ENCODE measurements at regions not wholly inside any gene's neighbourhood (a gene's known extent, or its start where the extent isn't known, plus 50 kb on each side); places are given as distances from the start of the nearest gene placed in this dataset.
"Not testable (repeated sequence)": the region's sequence is repeated elsewhere in the genome, so short reads cannot be mapped to it uniquely, and the experiment has no call there.

DNA sequence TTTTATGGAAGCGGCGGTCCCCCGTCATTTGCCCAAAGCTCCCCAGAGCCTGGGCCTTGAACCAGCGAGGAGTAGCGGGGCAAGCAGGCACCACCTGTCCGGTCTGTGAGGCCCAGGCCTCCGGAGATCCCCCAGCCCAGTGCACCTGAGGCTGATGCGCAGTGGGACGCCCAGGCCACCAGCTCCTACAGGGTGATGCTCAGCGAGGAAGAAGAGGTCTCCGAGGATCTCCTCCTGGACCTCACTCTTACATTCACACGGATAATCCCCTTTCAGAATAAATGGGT lies 220.2 kb downstream of the NDUFA10 start:
- H3K4me1 ChIP-seq (ENCODE audit: insufficient read depth, low read length) = no peaks in the 10 kb centered on the region
- no peaks in the 10 kb centered on the region for H3K9me3 ChIP-seq (ENCODE audit: insufficient read depth, low read depth, low read length)
- no peak overlapping the region for H3K27ac ChIP-seq (ENCODE audit: low read length)
- H3K36me3 ChIP-seq (ENCODE audit: insufficient read depth, low read depth, low read length) = no peaks in the 10 kb centered on the region
- no peak overlapping the region for H3K4me3 ChIP-seq (ENCODE audit: low read length)
- H3K27me3 ChIP-seq (ENCODE audit: insufficient read depth, low read length) = no peaks in the 10 kb centered on the region
- H3K9ac ChIP-seq (ENCODE audit: low read depth, low read length) = no peak overlapping the region

DNA sequence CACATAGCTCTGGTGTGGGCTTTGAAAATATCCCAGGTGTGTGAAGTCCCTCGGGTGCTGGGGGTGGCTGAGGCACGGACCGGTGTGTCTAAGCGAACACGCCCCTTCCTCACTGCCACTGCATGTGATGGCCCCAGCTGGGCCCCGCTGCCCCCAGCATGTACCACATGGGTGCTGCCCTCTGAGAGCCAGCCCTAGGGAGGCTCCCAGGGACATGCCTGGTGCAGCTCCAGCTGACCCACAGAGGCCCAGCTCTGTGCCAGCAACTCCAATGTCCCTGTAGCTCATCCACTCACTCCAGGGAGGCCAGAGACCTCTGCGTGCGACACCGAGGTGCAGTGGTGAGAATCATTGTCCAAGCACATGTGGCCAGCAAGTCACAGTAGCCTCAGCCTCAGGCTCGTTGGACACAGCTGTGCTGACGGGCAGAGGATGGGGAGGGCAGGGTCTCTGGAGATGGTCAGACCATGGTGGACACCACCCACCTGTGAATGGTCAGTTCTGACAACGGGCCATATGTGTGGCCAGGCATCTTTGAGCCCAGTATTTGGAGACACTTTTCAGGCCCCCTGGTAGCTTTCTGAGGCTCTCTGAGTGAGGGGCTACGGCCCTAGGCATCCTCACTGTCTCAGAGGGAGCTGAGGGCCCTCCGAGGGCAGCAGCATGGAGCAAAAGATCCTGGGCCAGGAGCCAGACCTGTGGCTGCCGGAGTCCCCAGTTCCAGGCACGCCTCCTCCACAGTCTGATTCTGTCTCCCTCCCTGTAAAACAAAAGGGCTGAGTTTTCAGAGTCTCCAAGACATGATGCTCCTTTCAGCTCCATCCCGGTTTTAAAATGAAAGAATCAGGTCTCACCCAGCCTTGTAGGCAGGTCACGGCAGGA lies 220.7 kb downstream of the NDUFA10 start:
- Histone ChIP-seq H3K36me3 (ENCODE audit: insufficient read depth, low read depth, low read length) (no peaks in the 10 kb centered on the region), H3K4me1 (ENCODE audit: insufficient read depth, low read length) (no peaks in the 10 kb centered on the region), H3K27me3 (ENCODE audit: insufficient read depth, low read length) (no peaks in the 10 kb centered on the region), H3K9me3 (ENCODE audit: insufficient read depth, low read depth, low read length) (no peaks in the 10 kb centered on the region), H3K4me3 (ENCODE audit: low read length) (no peak overlapping the region), H3K27ac (ENCODE audit: low read length) (no peak overlapping the region), H3K9ac (ENCODE audit: low read depth, low read length) (no peak overlapping the region)

DNA sequence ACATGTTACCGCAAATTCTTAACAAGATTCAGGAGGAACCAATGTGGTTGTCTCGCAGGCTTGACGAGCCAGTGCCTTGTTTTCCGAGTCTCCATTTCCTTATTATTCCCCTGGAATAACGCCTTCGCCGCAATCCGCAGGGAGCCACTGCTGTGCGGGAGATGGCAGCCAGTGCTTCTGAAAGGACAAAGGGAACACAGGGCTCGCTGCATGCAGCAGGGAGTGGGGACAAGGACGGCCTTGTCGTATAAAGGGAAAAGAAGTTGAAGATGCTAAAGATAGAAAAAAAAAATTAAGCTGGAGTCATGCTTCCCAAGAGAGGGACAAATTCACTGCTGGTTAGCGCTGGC lies 221.4 kb downstream of the NDUFA10 start:
- Histone ChIP-seq H3K27me3 (ENCODE audit: insufficient read depth, low read length) (no peaks in the 10 kb centered on the region), H3K4me1 (ENCODE audit: insufficient read depth, low read length) (no peaks in the 10 kb centered on the region), H3K36me3 (ENCODE audit: insufficient read depth, low read depth, low read length) (no peaks in the 10 kb centered on the region), H3K9me3 (ENCODE audit: insufficient read depth, low read depth, low read length) (no peaks in the 10 kb centered on the region), H3K9ac (ENCODE audit: low read depth, low read length) (no peak overlapping the region), H3K4me3 (ENCODE audit: low read length) (no peak overlapping the region), H3K27ac (ENCODE audit: low read length) (no peak overlapping the region)

DNA sequence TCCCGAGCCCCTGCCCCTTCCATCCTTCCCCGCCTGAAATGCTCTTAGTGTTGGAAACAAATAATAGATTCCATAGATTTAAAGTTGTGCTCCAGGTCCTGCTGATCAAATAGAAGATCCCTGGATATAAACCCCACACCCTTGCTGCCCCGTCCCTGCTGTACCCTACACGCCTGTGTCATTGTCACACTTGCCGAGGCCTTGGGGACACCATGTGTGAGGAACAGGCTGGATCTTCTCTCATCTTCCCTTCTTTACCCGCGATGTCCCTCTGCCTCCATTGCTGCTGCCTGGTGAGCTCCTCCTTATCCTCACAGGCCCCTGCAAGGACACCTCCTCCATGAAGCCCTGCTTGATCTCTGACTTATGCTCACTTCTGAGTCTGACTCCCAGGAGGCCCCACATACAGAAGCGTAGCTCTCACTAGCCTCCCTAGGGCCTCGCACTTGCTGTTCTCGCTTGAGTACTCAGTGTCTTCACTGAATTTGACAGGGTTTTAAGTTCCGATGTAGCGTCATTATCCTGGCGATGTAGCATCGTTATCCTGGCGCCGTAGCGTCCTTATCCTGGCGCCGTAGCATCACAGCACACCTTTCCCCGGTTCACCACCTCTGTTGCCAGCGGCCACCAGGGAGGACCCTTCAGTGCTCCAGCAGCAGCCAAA lies 221.9 kb downstream of the NDUFA10 start:
- H3K9me3 ChIP-seq (ENCODE audit: insufficient read depth, low read depth, low read length) = no peaks in the 10 kb centered on the region
- H3K4me1 ChIP-seq (ENCODE audit: insufficient read depth, low read length) = no peaks in the 10 kb centered on the region
- H3K36me3 ChIP-seq (ENCODE audit: insufficient read depth, low read depth, low read length) = no peaks in the 10 kb centered on the region
- no peak overlapping the region for H3K9ac ChIP-seq (ENCODE audit: low read depth, low read length)
- H3K27me3 ChIP-seq (ENCODE audit: insufficient read depth, low read length) = no peaks in the 10 kb centered on the region
- H3K27ac ChIP-seq (ENCODE audit: low read length) = no peak overlapping the region
- H3K4me3 ChIP-seq (ENCODE audit: low read length) = no peak overlapping the region

DNA sequence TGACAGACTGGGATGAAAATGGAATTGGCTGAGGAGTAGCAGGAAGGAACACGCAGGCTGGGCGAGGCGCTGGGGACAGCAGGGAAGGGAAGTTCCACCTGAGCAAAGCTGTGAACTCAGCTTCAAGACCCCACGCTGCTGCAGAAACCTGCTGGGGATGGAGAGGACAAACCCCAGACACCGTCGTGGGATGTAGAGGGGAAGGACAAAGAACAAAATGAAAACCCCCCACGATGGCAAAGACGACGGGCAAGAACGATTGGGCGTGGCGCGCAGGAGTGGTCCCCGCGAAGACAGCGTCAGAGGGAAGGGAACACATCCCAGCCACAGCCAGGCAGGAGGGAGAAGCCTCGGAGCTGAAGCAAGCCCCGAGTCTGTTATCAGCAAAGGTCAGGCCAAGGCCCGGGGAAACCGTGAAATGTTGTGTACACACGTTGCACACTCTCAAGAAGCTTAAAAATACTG lies 222.9 kb downstream of the NDUFA10 start:
- H3K9me3 ChIP-seq (ENCODE audit: insufficient read depth, low read depth, low read length) = no peaks in the 10 kb centered on the region
- H3K27me3 ChIP-seq (ENCODE audit: insufficient read depth, low read length) = no peaks in the 10 kb centered on the region
- H3K27ac ChIP-seq (ENCODE audit: low read length) = no peak overlapping the region
- H3K4me3 ChIP-seq (ENCODE audit: low read length) = no peak overlapping the region
- H3K4me1 ChIP-seq (ENCODE audit: insufficient read depth, low read length) = no peaks in the 10 kb centered on the region
- no peaks in the 10 kb centered on the region for H3K36me3 ChIP-seq (ENCODE audit: insufficient read depth, low read depth, low read length)
- H3K9ac ChIP-seq (ENCODE audit: low read depth, low read length) = no peak overlapping the region

DNA sequence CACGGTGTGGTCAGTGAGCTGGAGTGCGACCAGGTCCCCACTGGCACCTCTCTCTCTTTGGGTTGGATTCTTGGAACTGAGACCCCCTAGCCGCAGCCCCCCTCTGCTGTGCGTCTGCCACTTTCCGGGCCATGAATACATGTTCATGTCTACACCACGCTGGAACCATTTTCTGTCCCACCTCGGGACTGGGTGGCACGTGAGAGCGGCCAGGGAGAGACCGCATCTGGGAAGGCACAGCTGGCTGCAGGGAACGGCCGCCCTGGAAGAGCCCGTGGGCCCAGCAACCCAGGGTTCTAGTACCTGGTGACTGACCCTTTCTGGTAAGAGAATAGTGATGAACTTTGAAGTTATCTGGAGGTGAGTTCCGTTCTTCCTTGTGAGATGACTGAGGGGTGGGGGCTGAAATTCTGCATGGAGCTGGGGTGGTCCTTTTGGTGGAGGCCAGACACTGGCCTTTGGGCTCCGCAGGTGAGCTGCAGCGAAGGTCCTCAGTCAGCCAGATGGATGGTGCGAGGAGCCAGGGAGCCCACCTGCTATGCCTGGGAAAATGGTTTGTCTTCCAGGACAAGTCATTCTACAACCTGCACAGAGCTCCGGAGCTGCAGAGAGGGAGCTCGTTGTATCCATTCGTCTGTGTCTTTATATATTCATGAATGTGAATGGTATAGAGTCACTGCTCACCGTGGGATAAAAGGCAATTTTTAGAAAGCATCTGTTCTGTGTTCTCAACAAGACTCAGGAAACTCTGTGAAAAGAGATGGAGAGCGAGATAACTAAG lies 223.5 kb downstream of the NDUFA10 start:
- no peaks in the 10 kb centered on the region for H3K4me1 ChIP-seq (ENCODE audit: insufficient read depth, low read length)
- no peaks in the 10 kb centered on the region for H3K9me3 ChIP-seq (ENCODE audit: insufficient read depth, low read depth, low read length)
- H3K36me3 ChIP-seq (ENCODE audit: insufficient read depth, low read depth, low read length) = no peaks in the 10 kb centered on the region
- H3K27ac ChIP-seq (ENCODE audit: low read length) = no peak overlapping the region
- H3K9ac ChIP-seq (ENCODE audit: low read depth, low read length) = no peak overlapping the region
- H3K4me3 ChIP-seq (ENCODE audit: low read length) = no peak overlapping the region
- no peaks in the 10 kb centered on the region for H3K27me3 ChIP-seq (ENCODE audit: insufficient read depth, low read length)

DNA sequence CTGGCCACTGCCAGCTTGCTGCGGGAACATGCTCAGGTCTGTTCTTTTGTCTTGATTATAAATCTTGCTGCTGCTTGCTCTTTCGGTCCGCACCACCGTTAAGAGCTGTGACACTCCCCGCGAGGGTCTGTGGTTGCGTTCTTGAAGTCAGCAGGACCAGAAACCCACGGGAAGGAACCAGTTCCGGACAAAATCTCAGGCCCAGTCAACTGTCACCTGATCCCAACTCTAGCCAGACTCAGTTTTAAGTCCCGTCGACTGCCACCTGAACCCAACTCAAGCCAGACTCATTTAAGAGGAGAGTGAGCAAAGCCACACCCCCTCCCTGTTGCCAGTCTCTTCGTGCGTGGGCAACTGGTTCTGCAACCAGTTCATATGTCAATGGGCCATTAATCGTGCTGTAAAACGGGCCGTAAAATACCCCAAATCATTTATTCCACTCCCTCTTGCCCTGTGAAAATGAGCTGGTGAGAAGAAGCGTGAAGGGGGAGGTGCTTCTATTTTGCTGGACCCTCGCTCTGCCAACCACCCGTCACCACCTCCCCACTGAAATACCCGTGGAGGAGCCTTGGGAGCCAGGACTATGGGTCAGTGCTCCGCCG lies 224.3 kb downstream of the NDUFA10 start:
- H3K27ac ChIP-seq (ENCODE audit: low read length) = no peak overlapping the region
- no peak overlapping the region for H3K4me3 ChIP-seq (ENCODE audit: low read length)
- no peaks in the 10 kb centered on the region for H3K4me1 ChIP-seq (ENCODE audit: insufficient read depth, low read length)
- H3K27me3 ChIP-seq (ENCODE audit: insufficient read depth, low read length) = no peaks in the 10 kb centered on the region
- H3K9me3 ChIP-seq (ENCODE audit: insufficient read depth, low read depth, low read length) = no peaks in the 10 kb centered on the region
- no peaks in the 10 kb centered on the region for H3K36me3 ChIP-seq (ENCODE audit: insufficient read depth, low read depth, low read length)
- H3K9ac ChIP-seq (ENCODE audit: low read depth, low read length) = no peak overlapping the region

DNA sequence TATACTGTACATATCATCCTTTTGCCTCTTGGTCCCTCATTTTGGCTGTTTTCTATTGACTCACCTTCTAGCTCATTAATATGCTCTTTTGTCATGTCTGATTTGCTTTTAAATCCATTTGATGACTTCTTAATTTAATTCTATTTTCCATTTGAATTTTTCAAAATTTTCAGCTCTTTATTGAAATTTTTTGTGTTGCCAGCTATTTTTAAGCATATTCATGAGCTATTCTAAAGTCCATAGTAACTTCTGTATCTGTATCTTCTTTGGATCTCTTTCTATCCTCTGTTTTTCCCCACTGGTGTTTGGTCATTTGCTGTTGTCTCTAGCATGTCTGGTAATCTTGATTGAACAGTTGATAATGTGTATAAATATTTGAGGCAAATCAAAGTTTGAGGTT lies 227.8 kb downstream of the NDUFA10 start:
- Histone ChIP-seq H3K36me3 (ENCODE audit: insufficient read depth, low read depth, low read length) (no peaks in the 10 kb centered on the region), H3K4me1 (ENCODE audit: insufficient read depth, low read length) (no peaks in the 10 kb centered on the region), H3K4me3 (ENCODE audit: low read length) (no peak overlapping the region), H3K9ac (ENCODE audit: low read depth, low read length) (no peak overlapping the region), H3K27me3 (ENCODE audit: insufficient read depth, low read length) (no peaks in the 10 kb centered on the region), H3K27ac (ENCODE audit: low read length) (no peak overlapping the region), H3K9me3 (ENCODE audit: insufficient read depth, low read depth, low read length) (no peaks in the 10 kb centered on the region)

DNA sequence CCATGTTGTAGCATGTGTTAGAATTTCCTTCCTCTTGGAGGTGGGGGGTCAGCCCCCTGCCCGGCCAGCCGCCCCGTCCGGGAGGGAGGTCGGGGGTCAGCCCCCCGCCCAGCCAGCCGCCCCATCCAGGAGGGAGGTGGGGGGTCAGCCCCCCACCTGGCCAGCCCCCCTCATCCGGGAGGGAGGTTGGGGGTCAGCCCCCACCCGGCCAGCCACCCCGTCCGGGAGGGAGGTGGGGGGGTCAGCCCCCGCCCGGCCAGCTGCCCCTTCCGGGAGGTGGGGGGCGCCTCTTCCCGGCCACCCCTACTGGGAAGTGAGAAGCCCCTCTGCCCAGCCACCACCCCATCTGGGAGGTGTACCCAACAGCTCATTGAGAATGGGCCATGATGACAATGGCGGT lies 229.4 kb downstream of the NDUFA10 start:
- H3K4me3 ChIP-seq (ENCODE audit: low read length); H3K36me3 ChIP-seq (ENCODE audit: insufficient read depth, low read depth, low read length); H3K9ac ChIP-seq (ENCODE audit: low read depth, low read length); H3K9me3 ChIP-seq (ENCODE audit: insufficient read depth, low read depth, low read length); H3K27me3 ChIP-seq (ENCODE audit: insufficient read depth, low read length); H3K4me1 ChIP-seq (ENCODE audit: insufficient read depth, low read length); H3K27ac ChIP-seq (ENCODE audit: low read length): not testable (repeated sequence)

DNA sequence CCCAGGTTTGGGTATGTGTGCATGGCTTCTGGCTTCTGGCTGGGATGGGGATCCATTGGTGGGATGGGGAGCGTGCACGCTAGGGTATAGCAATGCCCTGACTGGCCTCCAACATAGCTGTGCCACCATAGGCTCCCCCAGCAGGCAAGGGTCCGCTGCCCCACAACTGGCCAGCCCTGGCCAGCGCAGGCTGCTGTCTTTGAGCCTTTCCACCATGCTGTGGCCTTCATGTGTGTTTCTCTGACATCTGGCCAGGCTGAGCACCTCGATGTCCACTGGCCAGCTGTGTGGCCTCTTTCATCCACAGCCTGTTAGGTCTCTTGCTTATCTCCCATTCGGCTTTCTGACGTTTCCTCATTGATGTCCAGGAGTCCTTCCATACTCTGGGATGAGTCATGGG lies 231.3 kb downstream of the NDUFA10 start:
- no peaks in the 10 kb centered on the region for H3K36me3 ChIP-seq (ENCODE audit: insufficient read depth, low read depth, low read length)
- no peak overlapping the region for H3K9ac ChIP-seq (ENCODE audit: low read depth, low read length)
- no peak overlapping the region for H3K4me3 ChIP-seq (ENCODE audit: low read length)

DNA sequence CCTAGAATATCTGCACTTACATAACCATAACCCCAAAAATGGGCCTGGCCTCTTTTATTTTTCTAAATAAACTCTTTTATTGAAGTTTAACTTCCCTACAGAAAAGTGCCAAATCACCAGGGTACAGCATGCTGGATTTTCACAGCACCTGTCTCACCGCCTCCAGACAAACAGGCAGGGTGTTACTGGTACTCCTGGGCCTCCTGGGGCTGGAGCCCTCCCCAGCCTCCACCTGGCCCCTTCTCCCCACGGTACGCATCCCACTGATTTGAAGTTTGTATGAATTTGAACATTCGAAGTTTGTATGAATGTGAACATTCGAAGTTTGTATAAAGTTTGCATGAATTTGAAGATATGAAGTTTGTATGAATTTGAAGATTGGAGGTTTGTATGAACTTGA lies 232.1 kb downstream of the NDUFA10 start:
- no peaks in the 10 kb centered on the region for H3K4me1 ChIP-seq (ENCODE audit: insufficient read depth, low read length)
- H3K4me3 ChIP-seq (ENCODE audit: low read length) = no peak overlapping the region
- no peaks in the 10 kb centered on the region for H3K9me3 ChIP-seq (ENCODE audit: insufficient read depth, low read depth, low read length)
- H3K36me3 ChIP-seq (ENCODE audit: insufficient read depth, low read depth, low read length) = no peaks in the 10 kb centered on the region
- H3K27ac ChIP-seq (ENCODE audit: low read length) = no peak overlapping the region
- no peaks in the 10 kb centered on the region for H3K27me3 ChIP-seq (ENCODE audit: insufficient read depth, low read length)
- H3K9ac ChIP-seq (ENCODE audit: low read depth, low read length) = no peak overlapping the region

More for the DNA sequence above, 231.3 kb downstream of the NDUFA10 start:
- H3K27ac ChIP-seq (ENCODE audit: low read length) = no peak overlapping the region
- no peaks in the 10 kb centered on the region for H3K27me3 ChIP-seq (ENCODE audit: insufficient read depth, low read length)
- no peaks in the 10 kb centered on the region for H3K4me1 ChIP-seq (ENCODE audit: insufficient read depth, low read length)
- no peaks in the 10 kb centered on the region for H3K9me3 ChIP-seq (ENCODE audit: insufficient read depth, low read depth, low read length)

Data from iPS-20b (cell line).